Fibroblast of lung (primary cell): ENCODE measurements at regions not wholly inside any gene's neighbourhood (a gene's known extent, or its start where the extent isn't known, plus 50 kb on each side); places are given as distances from the start of the nearest gene placed in this dataset.

Experiments used
- DNase-seq, 2 donors: peaks; one replicate each; pipeline versions ENCODE4 v3.0.0 to v3.0.0-alpha.2; 2010; ENCODE audit warnings: low read depth in 2 of 2
- H2AFZ ChIP-seq: 2 replicates; pipeline ENCODE4 v1.5.1; 2012; ENCODE audit warnings: low read length, control low read depth, inconsistent platforms
- H3K27ac ChIP-seq: 2 replicates; pipeline ENCODE4 v1.5.1; 2011; ENCODE audit warnings: low read length, control low read depth; ENCODE audit not compliant: insufficient read depth
- H3K27me3 ChIP-seq: 2 replicates; pipeline ENCODE4 v1.5.1; 2011; ENCODE audit warnings: mild to moderate bottlenecking, low read length; ENCODE audit not compliant: control insufficient read depth, insufficient read depth
- H3K36me3 ChIP-seq: 2 replicates; pipeline ENCODE4 v1.5.1; 2011; ENCODE audit warnings: low read length; ENCODE audit not compliant: control insufficient read depth, insufficient read depth
- H3K4me1 ChIP-seq: 2 replicates; pipeline ENCODE4 v1.5.1; 2011; ENCODE audit warnings: low read length; ENCODE audit not compliant: control insufficient read depth, insufficient read depth; ENCODE audit errors: extremely low read depth
- H3K4me2 ChIP-seq: 2 replicates; pipeline ENCODE4 v1.5.1; 2011; ENCODE audit warnings: low read length, control low read depth; ENCODE audit not compliant: insufficient read depth; ENCODE audit errors: extremely low read depth
- H3K4me3 ChIP-seq, 4 experiments: fragments of 200-600 bp in 1 of 4; sonication (generic) in 1 of 4; replicated peaks in 1 of 4; 2 replicates each; pipeline ENCODE4 v1.5.1; 2011 to 2016; ENCODE audit warnings: low read length in 4 of 4, low read depth in 3 of 4, mild to moderate bottlenecking in 3 of 4, control low read depth in 2 of 4, inconsistent platforms in 1 of 4, mixed read lengths in 1 of 4; ENCODE audit not compliant: insufficient read depth in 1 of 4; ENCODE audit errors: control extremely low read depth in 1 of 4
- H3K79me2 ChIP-seq: 2 replicates; pipeline ENCODE4 v1.5.1; 2012; ENCODE audit warnings: mild to moderate bottlenecking, low read length, inconsistent platforms; ENCODE audit not compliant: control insufficient read depth, insufficient read depth
- H3K9ac ChIP-seq: 2 replicates; pipeline ENCODE4 v1.5.1; 2011; ENCODE audit warnings: mild to moderate bottlenecking, low read length, control low read depth; ENCODE audit not compliant: insufficient read depth
- H3K9me3 ChIP-seq: 2 replicates; pipeline ENCODE4 v1.5.1; 2012; ENCODE audit warnings: low read depth, low read length; ENCODE audit not compliant: control insufficient read depth, insufficient read depth
- H4K20me1 ChIP-seq: 2 replicates; pipeline ENCODE4 v1.5.1; 2011; ENCODE audit warnings: low read length; ENCODE audit not compliant: control insufficient read depth, insufficient read depth; ENCODE audit errors: extremely low read depth
- EZH2 ChIP-seq: IDR thresholded peaks from 2 replicates; pipeline ENCODE4 v1.5.1; 2012; ENCODE audit warnings: low read length, control low read depth, mild to moderate bottlenecking; ENCODE audit errors: missing control alignments
- TF ChIP-seq, protein P1 (sequence below), 2 donors: IDR thresholded peaks in 1 of 2; conservative IDR thresholded peaks in 1 of 2; 1 replicate in 1 of 2; 2 replicates in 1 of 2; pipeline ENCODE4 v1.5.1; 2011 to 2012; ENCODE audit warnings: low read length in 2 of 2, control low read depth in 1 of 2, inconsistent platforms in 1 of 2, low read depth in 1 of 2, mild to moderate bottlenecking in 1 of 2

GRCh38 chr4:54173281-54173912, 55.7 kb upstream of the PDGFRA start:
- Histone ChIP-seq H3K4me3 (no peak overlapping the region), H3K4me2 (no peak overlapping the region), H3K9ac (no peak overlapping the region), H3K27ac (no peak overlapping the region), H3K79me2 (no peaks in the 10 kb centered on the region), H3K9me3 (no peaks in the 10 kb centered on the region), H2AFZ (no peak overlapping the region), H4K20me1 (no peaks in the 10 kb centered on the region), H3K36me3 (no peaks in the 10 kb centered on the region), H3K4me1 (no peaks in the 10 kb centered on the region), H3K27me3 (no peaks in the 10 kb centered on the region)
- DNase-seq, result no peak
- TF ChIP-seq, protein P1, sequence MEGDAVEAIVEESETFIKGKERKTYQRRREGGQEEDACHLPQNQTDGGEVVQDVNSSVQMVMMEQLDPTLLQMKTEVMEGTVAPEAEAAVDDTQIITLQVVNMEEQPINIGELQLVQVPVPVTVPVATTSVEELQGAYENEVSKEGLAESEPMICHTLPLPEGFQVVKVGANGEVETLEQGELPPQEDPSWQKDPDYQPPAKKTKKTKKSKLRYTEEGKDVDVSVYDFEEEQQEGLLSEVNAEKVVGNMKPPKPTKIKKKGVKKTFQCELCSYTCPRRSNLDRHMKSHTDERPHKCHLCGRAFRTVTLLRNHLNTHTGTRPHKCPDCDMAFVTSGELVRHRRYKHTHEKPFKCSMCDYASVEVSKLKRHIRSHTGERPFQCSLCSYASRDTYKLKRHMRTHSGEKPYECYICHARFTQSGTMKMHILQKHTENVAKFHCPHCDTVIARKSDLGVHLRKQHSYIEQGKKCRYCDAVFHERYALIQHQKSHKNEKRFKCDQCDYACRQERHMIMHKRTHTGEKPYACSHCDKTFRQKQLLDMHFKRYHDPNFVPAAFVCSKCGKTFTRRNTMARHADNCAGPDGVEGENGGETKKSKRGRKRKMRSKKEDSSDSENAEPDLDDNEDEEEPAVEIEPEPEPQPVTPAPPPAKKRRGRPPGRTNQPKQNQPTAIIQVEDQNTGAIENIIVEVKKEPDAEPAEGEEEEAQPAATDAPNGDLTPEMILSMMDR (conservative IDR thresholded peaks at IDR 0.05 in 1 of 2, IDR thresholded peaks at IDR 0.05 in 1 of 2; ENCODE audit: low read depth in 1 of 2, low read length in 2 of 2), result no peak
- no peak for TF ChIP-seq EZH2

GRCh38 chr4:54176202-54176601, 52.9 kb upstream of the PDGFRA start:
- Histone ChIP-seq H3K79me2 (no peaks in the 10 kb centered on the region), H3K9ac (no peak overlapping the region), H4K20me1 (no peaks in the 10 kb centered on the region), H3K9me3 (no peaks in the 10 kb centered on the region), H3K27ac (no peak overlapping the region), H3K4me2 (no peak overlapping the region), H3K4me3 (no peak overlapping the region), H3K36me3 (no peaks in the 10 kb centered on the region), H2AFZ (no peak overlapping the region), H3K4me1 (no peaks in the 10 kb centered on the region), H3K27me3 (no peaks in the 10 kb centered on the region)
- TF ChIP-seq, protein P1 (conservative IDR thresholded peaks at IDR 0.05 in 1 of 2, IDR thresholded peaks at IDR 0.05 in 1 of 2; ENCODE audit: low read depth in 1 of 2, low read length in 2 of 2), result no peak
- TF ChIP-seq EZH2, result no peak
- DNase-seq, result no peak
